ENCODE measurements at regions not wholly inside any gene's neighbourhood (a gene's known extent, or its start where the extent isn't known, plus 50 kb on each side); places are given as distances from the start of the nearest gene placed in this dataset.
A peak's percentile ranks its signal among the peaks of the same experiment; 100 is the strongest.

GRCh38 chr4:154123897-154124296, 335.0 kb upstream of the SFRP2 start:
- Histone ChIP-seq H3K36me3 (ENCODE audit: control insufficient read depth, insufficient read depth, low read length) (no peaks in the 10 kb centered on the region), H3K27me3 (ENCODE audit: control insufficient read depth, insufficient read depth, low read length) (no peaks in the 10 kb centered on the region), H3K9me3 (ENCODE audit: control insufficient read depth, insufficient read depth, low read depth, low read length) (no peaks in the 10 kb centered on the region), H3K4me2 (ENCODE audit: extremely low read depth, insufficient read depth, low read length) (no peak overlapping the region), H2AFZ (ENCODE audit: low read length) (no peak overlapping the region), H3K4me3 (replicated peaks in 1 of 4; ENCODE audit: control extremely low read depth in 1 of 4, insufficient read depth in 1 of 4, low read depth in 3 of 4, low read length in 4 of 4) (no peak overlapping the region), H3K4me1 (ENCODE audit: control insufficient read depth, extremely low read depth, insufficient read depth, low read length) (no peaks in the 10 kb centered on the region), H3K79me2 (ENCODE audit: control insufficient read depth, insufficient read depth, low read length) (no peaks in the 10 kb centered on the region), H4K20me1 (ENCODE audit: control insufficient read depth, extremely low read depth, insufficient read depth, low read length) (no peaks in the 10 kb centered on the region), H3K9ac (ENCODE audit: insufficient read depth, low read length) (no peak overlapping the region), H3K27ac (ENCODE audit: insufficient read depth, low read length) (no peak overlapping the region)
- TF ChIP-seq, protein P1, sequence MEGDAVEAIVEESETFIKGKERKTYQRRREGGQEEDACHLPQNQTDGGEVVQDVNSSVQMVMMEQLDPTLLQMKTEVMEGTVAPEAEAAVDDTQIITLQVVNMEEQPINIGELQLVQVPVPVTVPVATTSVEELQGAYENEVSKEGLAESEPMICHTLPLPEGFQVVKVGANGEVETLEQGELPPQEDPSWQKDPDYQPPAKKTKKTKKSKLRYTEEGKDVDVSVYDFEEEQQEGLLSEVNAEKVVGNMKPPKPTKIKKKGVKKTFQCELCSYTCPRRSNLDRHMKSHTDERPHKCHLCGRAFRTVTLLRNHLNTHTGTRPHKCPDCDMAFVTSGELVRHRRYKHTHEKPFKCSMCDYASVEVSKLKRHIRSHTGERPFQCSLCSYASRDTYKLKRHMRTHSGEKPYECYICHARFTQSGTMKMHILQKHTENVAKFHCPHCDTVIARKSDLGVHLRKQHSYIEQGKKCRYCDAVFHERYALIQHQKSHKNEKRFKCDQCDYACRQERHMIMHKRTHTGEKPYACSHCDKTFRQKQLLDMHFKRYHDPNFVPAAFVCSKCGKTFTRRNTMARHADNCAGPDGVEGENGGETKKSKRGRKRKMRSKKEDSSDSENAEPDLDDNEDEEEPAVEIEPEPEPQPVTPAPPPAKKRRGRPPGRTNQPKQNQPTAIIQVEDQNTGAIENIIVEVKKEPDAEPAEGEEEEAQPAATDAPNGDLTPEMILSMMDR (conservative IDR thresholded peaks at IDR 0.05 in 1 of 2, IDR thresholded peaks at IDR 0.05 in 1 of 2; ENCODE audit: low read depth in 1 of 2, low read length in 2 of 2): no peak
- no peak for TF ChIP-seq EZH2 (IDR thresholded peaks at IDR 0.05; ENCODE audit: low read length, missing control alignments)
- DNase-seq (ENCODE audit: low read depth in 2 of 2): no peak

DNA sequence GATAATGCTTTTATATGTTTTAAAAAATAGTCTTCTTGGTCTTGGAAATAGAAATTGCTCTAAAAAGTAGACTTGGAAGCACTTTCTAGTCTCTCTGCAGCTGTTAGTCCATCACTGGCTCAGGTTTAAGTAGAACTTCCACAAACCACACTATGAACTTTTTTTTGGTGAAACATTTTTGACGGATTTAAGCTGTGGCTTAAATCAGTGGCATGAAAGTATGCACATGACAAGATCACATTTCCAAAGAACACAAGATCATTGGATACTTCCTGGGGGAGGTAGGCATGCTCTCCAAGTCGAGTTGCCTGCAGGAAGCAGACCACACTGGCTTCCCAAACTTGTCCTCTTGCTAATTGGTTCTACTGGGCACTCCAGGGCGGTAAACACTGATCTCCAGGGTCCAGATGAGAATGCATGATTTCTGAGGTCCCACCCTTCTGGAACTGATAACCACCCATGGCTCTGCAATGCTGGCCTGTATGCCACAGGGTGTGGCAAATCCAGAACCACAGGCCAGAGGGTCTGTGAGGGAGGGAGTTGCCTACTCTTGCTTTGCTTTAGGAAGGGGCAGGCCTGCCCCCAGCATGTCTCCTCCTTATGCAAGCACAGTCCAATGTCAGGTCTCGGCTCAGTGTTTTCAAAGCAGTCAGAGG, 331.9 kb upstream of the SFRP2 start:
- Histone ChIP-seq H3K27ac (ENCODE audit: insufficient read depth, low read length) (no peak overlapping the region), H3K9ac (ENCODE audit: insufficient read depth, low read length) (no peak overlapping the region), H3K27me3 (ENCODE audit: control insufficient read depth, insufficient read depth, low read length) (no peaks in the 10 kb centered on the region), H3K4me1 (ENCODE audit: control insufficient read depth, extremely low read depth, insufficient read depth, low read length) (no peaks in the 10 kb centered on the region), H3K9me3 (ENCODE audit: control insufficient read depth, insufficient read depth, low read depth, low read length) (no peaks in the 10 kb centered on the region), H3K79me2 (ENCODE audit: control insufficient read depth, insufficient read depth, low read length) (no peaks in the 10 kb centered on the region), H3K4me3 (replicated peaks in 1 of 4; ENCODE audit: control extremely low read depth in 1 of 4, insufficient read depth in 1 of 4, low read depth in 3 of 4, low read length in 4 of 4) (no peak overlapping the region), H3K4me2 (ENCODE audit: extremely low read depth, insufficient read depth, low read length) (no peak overlapping the region), H4K20me1 (ENCODE audit: control insufficient read depth, extremely low read depth, insufficient read depth, low read length) (no peaks in the 10 kb centered on the region), H3K36me3 (ENCODE audit: control insufficient read depth, insufficient read depth, low read length) (no peaks in the 10 kb centered on the region), H2AFZ (ENCODE audit: low read length) (no peak overlapping the region)
- DNase-seq (ENCODE audit: low read depth in 2 of 2): peak in 1 of 2 donors; percentile 13
- TF ChIP-seq, protein P1 (conservative IDR thresholded peaks at IDR 0.05 in 1 of 2, IDR thresholded peaks at IDR 0.05 in 1 of 2; ENCODE audit: low read depth in 1 of 2, low read length in 2 of 2): no peak
- no peak for TF ChIP-seq EZH2 (IDR thresholded peaks at IDR 0.05; ENCODE audit: low read length, missing control alignments)

DNA sequence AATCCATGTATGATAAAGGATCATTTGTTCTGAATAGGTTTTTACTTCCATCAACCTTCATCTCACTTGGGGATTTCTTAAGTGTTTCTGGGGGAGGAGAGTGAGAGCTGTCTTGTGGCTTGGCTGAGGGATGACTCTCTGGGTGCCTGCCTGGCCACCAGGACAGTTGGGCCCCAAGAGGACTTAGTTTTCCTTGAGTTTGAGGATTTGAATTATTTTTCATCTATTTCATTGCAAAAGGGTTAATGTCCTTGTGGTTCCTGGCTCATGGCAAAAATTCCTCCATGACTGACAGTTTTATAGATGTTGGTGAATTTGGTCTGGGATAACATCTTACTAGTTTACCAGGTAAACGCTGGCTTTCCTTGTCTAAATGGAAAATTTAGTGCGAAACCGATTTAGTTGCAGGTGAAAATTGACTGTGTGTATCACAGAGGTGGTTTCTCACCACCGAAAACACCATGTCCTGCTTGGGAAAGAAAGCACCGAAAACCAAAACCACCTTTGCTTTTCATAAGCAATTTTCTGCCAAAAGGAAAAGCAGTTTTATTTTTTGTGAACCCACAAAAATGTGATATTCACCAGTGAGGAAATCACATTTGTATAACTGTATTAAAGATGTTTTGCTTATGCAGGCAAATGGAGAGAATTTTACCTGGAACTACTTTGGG, 331.3 kb upstream of the SFRP2 start:
- Histone ChIP-seq H3K27me3 (ENCODE audit: control insufficient read depth, insufficient read depth, low read length) (no peaks in the 10 kb centered on the region), H2AFZ (ENCODE audit: low read length) (no peak overlapping the region), H3K4me1 (ENCODE audit: control insufficient read depth, extremely low read depth, insufficient read depth, low read length) (no peaks in the 10 kb centered on the region), H3K9me3 (ENCODE audit: control insufficient read depth, insufficient read depth, low read depth, low read length) (no peaks in the 10 kb centered on the region), H3K27ac (ENCODE audit: insufficient read depth, low read length) (no peak overlapping the region), H3K79me2 (ENCODE audit: control insufficient read depth, insufficient read depth, low read length) (no peaks in the 10 kb centered on the region), H3K4me3 (replicated peaks in 1 of 4; ENCODE audit: control extremely low read depth in 1 of 4, insufficient read depth in 1 of 4, low read depth in 3 of 4, low read length in 4 of 4) (no peak overlapping the region), H3K36me3 (ENCODE audit: control insufficient read depth, insufficient read depth, low read length) (no peaks in the 10 kb centered on the region), H3K4me2 (ENCODE audit: extremely low read depth, insufficient read depth, low read length) (no peak overlapping the region), H4K20me1 (ENCODE audit: control insufficient read depth, extremely low read depth, insufficient read depth, low read length) (no peaks in the 10 kb centered on the region), H3K9ac (ENCODE audit: insufficient read depth, low read length) (no peak overlapping the region)
- no peak for DNase-seq (ENCODE audit: low read depth in 2 of 2)
- TF ChIP-seq, protein P1 (conservative IDR thresholded peaks at IDR 0.05 in 1 of 2, IDR thresholded peaks at IDR 0.05 in 1 of 2; ENCODE audit: low read depth in 1 of 2, low read length in 2 of 2): no peak
- no peak for TF ChIP-seq EZH2 (IDR thresholded peaks at IDR 0.05; ENCODE audit: low read length, missing control alignments)
